ENCODE measurements at regions not wholly inside any gene's neighbourhood (a gene's known extent, or its start where the extent isn't known, plus 50 kb on each side); places are given as distances from the start of the nearest gene placed in this dataset.

DNA sequence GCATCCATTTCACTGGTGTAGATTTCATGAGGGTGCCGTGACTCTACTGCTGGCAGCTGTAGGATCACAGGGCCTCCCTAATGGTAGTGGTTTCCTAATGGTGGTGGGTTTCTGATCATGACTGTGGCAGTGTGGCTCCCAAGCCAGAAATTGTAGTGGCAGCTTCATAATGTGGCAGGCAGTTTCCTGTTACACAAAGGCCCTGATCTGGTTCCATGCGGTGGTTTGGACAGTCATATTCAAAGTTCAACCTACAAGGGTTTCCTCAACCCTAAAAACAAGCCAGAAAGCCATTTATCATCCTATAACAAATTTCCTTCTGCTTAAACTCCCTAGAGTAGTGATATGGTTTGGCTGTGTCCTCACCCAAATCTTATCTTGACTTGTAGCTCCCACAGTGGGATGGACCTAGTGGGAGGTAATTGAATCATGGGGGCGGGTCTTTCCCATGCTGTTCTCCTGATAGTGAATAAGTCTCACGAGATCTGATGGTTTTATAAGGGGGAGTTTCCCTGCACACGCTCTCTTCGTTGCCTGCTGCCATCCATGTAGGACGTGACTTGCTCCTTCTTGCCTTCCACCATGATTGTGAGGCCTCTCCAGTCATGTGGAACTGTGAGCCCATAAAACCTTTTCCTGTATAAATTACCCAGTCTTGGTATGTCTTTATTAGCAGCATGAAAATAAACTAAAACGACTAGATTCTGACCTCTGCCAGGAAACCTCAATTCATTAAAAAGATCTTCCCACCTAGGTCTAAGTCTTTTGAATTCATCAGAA lies 257.1 kb downstream of the EFCAB11 start:
- Histone ChIP-seq H3K27ac (ENCODE audit: control insufficient read depth, insufficient read depth) (no peak overlapping the region), H3K9me3 (replicated peaks; ENCODE audit: control insufficient read depth, insufficient read depth, low read length) (no peaks in the 10 kb centered on the region), H3K9ac (ENCODE audit: control insufficient read depth, insufficient read depth, low read length) (no peak overlapping the region), H3K4me3 (no peak overlapping the region), H3K27me3 (replicated peaks in 1 of 2; ENCODE audit: control insufficient read depth in 2 of 2, insufficient read depth in 2 of 2, low read length in 1 of 2) (no peaks in the 10 kb centered on the region), H3K79me2 (ENCODE audit: control insufficient read depth, insufficient read depth, low read length) (no peaks in the 10 kb centered on the region), H3K36me3 (ENCODE audit: control insufficient read depth in 2 of 2, insufficient read depth in 2 of 2, low read length in 1 of 2) (no peaks in the 10 kb centered on the region), H4K20me1 (ENCODE audit: control insufficient read depth, insufficient read depth) (no peaks in the 10 kb centered on the region), H3K4me1 (ENCODE audit: control insufficient read depth, insufficient read depth, low read length) (no peaks in the 10 kb centered on the region; the same call in 1 of the 2 replicates), H2AFZ (ENCODE audit: control insufficient read depth, low read depth, low read length) (no peak overlapping the region), H3K4me2 (ENCODE audit: control insufficient read depth, insufficient read depth) (no peak overlapping the region)
- intact Hi-C loops (cut with micrococcal nuclease; ENCODE audit: unreplicated experiment) (no loop called here), in situ Hi-C loops (cut with MboI) (no loop called here)
- BruUV-seq (replicated peaks), result no TSS peak
- no peak for DNase-seq (ENCODE audit: low read depth, low spot score)
- RAD21 ChIA-PET (ENCODE audit: unreplicated experiment), result no interaction called here
- SMC1A ChIA-PET (ENCODE audit: uncharacterized antibody, unreplicated experiment), result no interaction called here
- POLR2A ChIA-PET, result no interaction called here
- 69% methylated on average over 8 of the region's 8 CpGs for WGBS (ENCODE audit: insufficient coverage, insufficient replicate concordance, low lambda C conversion rate, missing lambda C conversion rate)
- CTCF ChIA-PET, result no interaction called here
- ATAC-seq, result no peak
- no peak for FAIRE-seq
- TF ChIP-seq CREB1 (IDR thresholded peaks at IDR 0.05; ENCODE audit: low read depth), result no peak
- no peak for TF ChIP-seq ZBTB4 (CRISPR knock-in tag; IDR thresholded peaks at IDR 0.05)
- TF ChIP-seq PKNOX1 (IDR thresholded peaks at IDR 0.05), result no peak
- no peak for TF ChIP-seq POLR2A (IDR thresholded peaks at IDR 0.05; ENCODE audit: low read depth, low read length)
- TF ChIP-seq NFIC (IDR thresholded peaks at IDR 0.05; ENCODE audit: low read depth, low read length), result no peak
- no peak for TF ChIP-seq BACH1 (IDR thresholded peaks at IDR 0.05; ENCODE audit: borderline replicate concordance)
- no peak for TF ChIP-seq KLF5 (IDR thresholded peaks at IDR 0.05; ENCODE audit: partially characterized antibody)
- no peak for TF ChIP-seq RAD21 (IDR thresholded peaks at IDR 0.05; ENCODE audit: insufficient read depth, low read depth, low read length)
- no peak for TF ChIP-seq EZH2 (IDR thresholded peaks at IDR 0.05; ENCODE audit: borderline replicate concordance, control insufficient read depth, low read depth, low read length)

All from GM12878 (cell line).